OCI-LY7 (cell line): ENCODE measurements at regions not wholly inside any gene's neighbourhood (a gene's known extent, or its start where the extent isn't known, plus 50 kb on each side); places are given as distances from the start of the nearest gene placed in this dataset.

Experiments
- CTCF ChIP-seq: fragments of 200-600 bp; sonication (generic); conservative IDR thresholded peaks from 2 replicates; pipeline ENCODE4 v1.5.1; 2014; ENCODE audit warnings: mild to moderate bottlenecking, antibody characterized with exemption, low read length, moderate library complexity, mixed read lengths
- EZH2phosphoT487 ChIP-seq: fragments of 200-600 bp; sonication (generic); IDR thresholded peaks from 2 replicates; pipeline ENCODE4 v1.6.1; 2018; ENCODE audit warnings: low read depth, borderline replicate concordance, mild to moderate bottlenecking, mixed run types, antibody characterized with exemption, low read length, moderate library complexity, mixed read lengths

GRCh38 chrX:137290011-137290410 lies 256.2 kb upstream of the GPR101 start:
- TF ChIP-seq CTCF = no peak
- no peak for TF ChIP-seq EZH2phosphoT487
